GM19023 (cell line): ENCODE measurements at regions not wholly inside any gene's neighbourhood (a gene's known extent, or its start where the extent isn't known, plus 50 kb on each side); places are given as distances from the start of the nearest gene placed in this dataset.

ENCODE experiments used
- ATAC-seq: cut with Tn5 transposase; IDR thresholded peaks from one replicate; pipeline ENCODE4 v1.9.1; 2021; ENCODE audit warnings: mild to moderate bottlenecking, moderate library complexity; ENCODE audit not compliant: unreplicated experiment

GRCh38 chr14:66056926-66057552 lies 429.1 kb upstream of the CCDC196 start:
- ATAC-seq = peak; percentile 75

GRCh38 chr14:66065188-66065587 lies 421.0 kb upstream of the CCDC196 start:
- no peak for ATAC-seq

GRCh38 chr14:66066981-66067776 lies 419.0 kb upstream of the CCDC196 start:
- ATAC-seq = no peak

- no peak for ATAC-seq
Measured at GRCh38 chr14:66069036-66069435, 417.1 kb upstream of the CCDC196 start.

GRCh38 chr14:66069830-66070541 lies 416.2 kb upstream of the CCDC196 start:
- no peak for ATAC-seq

DNA sequence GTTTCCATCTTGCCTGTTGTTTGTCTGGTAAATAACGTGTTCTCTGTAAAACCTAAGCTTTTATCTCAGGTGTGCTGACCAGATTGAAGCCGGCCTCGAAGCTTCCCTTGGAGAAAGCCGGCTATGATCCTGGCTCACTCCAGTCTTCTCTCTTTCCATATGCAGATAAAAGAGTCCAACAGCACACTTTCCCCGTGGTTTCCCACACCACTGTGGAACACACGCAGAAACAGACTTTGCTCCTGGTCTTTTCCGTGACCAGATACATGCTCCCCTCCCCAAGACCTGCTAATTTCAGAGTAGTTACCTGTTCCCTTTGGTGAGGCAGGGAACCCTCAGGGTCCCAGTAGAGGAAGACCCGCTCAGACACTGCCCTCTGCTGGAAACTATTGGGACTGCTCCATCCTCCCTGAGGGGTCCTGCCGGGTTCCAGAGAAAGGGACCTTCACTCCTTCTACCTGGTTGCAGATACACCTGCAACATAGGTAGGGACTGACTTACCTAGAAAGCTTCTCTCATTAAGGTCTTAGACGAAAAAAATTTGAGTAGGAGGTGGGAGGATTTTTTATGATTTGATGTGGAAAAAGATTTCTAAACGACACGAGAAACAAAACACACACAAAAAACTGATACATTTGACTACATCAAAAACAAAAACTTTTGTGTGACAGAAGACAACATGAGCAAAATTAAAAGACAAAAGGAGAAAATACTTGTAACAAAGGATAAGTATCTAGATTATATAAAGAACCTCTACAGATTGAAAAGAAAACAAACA lies 415.4 kb upstream of the CCDC196 start:
- no peak for ATAC-seq

GRCh38 chr14:66072190-66073084 lies 413.7 kb upstream of the CCDC196 start:
- no peak for ATAC-seq

DNA sequence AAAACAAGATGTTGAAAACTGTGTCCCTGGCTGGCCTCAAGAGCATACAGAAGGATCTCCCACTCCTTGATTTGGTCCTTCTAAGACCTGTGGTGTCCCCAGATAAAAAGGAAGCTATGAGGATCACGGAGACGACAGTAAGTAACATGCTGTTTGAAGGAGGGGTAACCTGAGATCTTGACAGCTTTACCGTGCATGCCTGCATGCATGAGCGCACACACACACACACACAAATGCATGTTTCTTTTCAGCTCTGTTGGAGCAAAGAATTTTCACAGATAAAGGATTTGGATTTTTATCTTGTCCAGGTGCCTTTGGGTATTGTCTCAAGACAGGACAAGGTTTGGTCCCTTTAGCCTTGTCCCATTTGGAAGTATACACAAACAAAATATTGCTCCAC lies 411.6 kb upstream of the CCDC196 start:
- no peak for ATAC-seq

DNA sequence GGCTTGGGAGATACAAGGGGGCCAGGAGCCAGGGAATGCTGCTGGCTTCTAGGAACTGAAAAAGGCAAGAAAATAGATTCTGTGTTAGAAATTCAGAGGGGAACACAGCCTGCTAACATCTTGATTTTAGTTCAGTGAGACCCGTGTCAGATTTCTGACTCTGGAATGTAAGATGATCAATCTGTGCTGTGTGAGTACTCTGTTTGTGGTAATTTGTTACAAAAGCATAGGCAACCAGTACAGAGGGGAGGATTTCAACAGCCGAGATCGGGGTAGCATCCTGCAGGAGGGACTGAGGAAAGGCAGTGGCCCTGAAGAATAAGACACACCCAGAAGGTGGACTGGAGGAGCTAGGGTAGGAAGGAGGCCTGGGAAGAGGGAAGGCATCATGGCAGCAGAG lies 410.0 kb upstream of the CCDC196 start:
- ATAC-seq = no peak

GRCh38 chr14:66078006-66078405 lies 408.2 kb upstream of the CCDC196 start:
- ATAC-seq = no peak

- no peak for ATAC-seq
Measured at GRCh38 chr14:66081594-66082376, 404.4 kb upstream of the CCDC196 start.

- ATAC-seq = no peak
Measured at GRCh38 chr14:66085224-66085623, 400.9 kb upstream of the CCDC196 start.

GRCh38 chr14:66085665-66086064 lies 400.5 kb upstream of the CCDC196 start:
- ATAC-seq = no peak

DNA sequence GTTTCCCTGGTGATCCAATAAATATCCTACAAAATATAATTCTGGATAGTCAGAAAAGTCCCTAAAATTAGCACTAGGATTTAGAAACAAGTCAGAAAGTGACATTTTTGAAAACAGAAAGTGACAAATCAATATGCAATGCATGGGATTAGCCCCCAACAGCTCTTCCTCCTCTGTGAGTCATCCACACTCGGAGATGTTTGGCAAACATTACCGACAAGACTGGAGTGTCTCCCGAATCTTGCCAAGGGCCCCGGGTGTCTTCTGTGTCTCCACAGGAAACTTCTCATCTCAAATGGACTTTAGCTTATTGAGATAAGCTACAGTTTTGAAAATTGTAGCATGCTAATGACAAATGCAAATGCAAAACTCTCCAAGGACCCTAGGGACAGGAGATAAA lies 398.9 kb upstream of the CCDC196 start:
- no peak for ATAC-seq

DNA sequence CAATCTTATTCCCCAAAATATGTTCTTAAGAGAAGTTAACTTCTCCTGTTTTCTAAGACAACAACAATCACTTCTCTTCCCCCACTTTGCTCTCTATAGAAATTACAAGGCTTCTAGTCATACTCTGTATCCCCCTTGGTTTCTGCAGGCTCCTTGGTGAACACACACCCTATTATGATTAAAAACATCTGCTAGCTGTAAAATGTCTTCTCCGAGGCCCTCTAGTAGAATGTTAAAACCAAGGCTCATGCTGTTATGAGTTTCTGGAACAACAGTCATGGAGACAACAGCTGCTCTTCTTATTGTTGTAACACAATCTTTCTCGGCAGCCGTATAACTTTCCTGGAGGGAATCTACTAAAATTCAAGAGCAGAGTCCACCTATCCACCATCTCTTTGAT lies 397.5 kb upstream of the CCDC196 start:
- ATAC-seq = no peak

DNA sequence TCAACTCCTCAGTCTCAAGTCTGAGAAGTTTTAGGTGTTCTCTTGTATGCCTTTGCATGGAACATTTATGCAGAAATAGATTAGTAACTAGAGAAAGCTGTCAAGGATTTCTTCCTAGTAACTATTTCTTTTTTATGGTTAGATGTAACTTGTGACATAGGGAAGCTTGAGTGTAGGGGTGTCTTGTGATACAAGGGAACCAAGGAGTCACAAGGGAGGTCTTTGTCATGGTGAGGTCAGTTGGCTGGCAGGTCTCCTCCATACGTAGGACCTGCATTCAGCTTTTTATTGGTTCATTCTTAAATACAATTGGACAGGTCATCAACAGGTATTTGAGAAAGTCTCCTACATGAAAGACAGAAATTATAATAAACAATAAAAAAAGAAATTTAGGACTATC lies 394.0 kb upstream of the CCDC196 start:
- no peak for ATAC-seq

DNA sequence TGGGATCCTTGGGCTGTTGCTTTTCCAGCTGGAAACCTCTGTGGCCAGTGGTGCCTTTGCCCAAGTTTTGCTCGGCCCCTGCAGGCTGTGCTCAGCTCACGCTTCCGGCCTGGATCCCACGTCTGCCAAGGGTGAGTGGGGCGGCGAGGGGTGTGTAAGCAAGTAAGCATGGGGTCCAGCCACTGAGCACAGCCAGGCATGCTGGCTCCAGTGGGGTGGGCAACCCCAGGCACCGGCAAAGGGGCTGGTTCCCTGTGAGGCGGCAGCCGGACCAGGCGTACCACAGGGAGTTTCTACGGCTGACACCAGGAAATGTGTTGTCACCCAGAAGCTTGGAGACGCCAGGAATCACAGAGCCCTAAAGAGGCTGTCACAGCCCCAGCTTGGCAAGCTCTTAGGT lies 393.4 kb upstream of the CCDC196 start:
- ATAC-seq = no peak

DNA sequence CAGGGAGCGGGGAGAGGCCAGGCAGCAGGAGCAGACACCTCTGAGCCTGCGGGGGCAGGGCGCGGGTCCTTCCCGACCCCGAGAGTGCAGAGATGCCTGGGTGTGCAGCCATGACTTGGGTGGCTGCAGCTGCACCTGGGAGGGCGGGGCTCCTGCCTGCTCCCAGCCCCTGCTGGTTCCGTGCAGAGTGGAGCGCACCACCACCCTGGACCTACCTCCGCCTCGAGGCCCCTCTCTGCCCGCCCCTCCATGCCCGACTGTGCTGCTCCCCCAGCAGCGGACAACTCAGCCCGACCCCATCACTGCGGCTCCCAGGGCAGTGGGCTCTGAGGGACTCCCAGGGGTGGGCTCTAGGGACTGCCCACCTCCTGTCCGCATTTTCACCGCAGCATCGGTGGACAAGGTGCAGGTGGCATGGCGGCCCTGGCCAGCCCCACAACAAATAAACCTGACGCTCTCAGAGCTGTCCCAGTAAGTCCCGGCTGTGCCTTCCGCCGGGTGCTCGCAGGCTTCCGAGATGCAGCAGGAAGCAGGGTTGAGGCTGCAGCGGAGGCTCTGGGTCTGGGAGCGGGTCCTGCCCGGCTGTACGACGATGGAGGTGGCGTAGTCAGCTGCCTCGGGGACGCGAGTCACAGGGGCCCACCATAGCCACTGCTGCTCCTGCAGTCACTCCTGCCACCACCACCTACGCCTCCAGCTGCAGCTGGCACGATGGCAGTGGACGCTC lies 392.0 kb upstream of the CCDC196 start:
- ATAC-seq = no peak

DNA sequence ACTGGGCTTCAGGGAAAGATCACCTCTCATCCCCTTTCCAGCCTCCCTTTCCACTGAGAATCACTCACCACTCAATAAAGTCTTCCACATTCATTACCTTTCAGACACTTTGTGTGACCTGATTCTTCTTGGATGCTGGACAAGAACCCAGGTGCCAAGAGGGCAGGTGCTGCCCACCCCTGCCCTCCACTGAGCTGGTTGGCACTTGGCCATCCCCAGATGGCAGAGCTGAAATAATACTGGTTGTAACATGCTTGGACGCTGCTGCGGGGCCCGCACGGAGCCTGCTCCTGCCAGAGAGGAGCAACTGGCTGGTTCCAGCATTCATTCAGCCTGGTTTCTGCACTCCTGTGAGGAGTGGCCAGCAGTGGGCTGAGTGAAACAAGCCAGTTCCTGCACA lies 386.7 kb upstream of the CCDC196 start:
- ATAC-seq = no peak
